Lower leg skin (tissue), 4 donors: ENCODE measurements at regions not wholly inside any gene's neighbourhood (a gene's known extent, or its start where the extent isn't known, plus 50 kb on each side); places are given as distances from the start of the nearest gene placed in this dataset.
"Not testable (repeated sequence)": the region's sequence is repeated elsewhere in the genome, so short reads cannot be mapped to it uniquely, and the experiment has no call there.

Experiments
- DNase-seq, 2 donors: peaks; one replicate each; pipeline ENCODE4 v3.0.0-alpha.2; 2019; ENCODE audit warnings: low spot score in 2 of 2
- H3K4me3 ChIP-seq: fragments of 200-600 bp; sonication (generic); 2 replicates; pipeline ENCODE4 v1.5.1; 2017; ENCODE audit warnings: mild to moderate bottlenecking, low read depth; ENCODE audit not compliant: poor library complexity, severe bottlenecking
- CTCF ChIP-seq, 3 donors: fragments of 450-650 bp; IDR thresholded peaks; one replicate each; pipeline ENCODE4 v1.5.1; 2016; ENCODE audit warnings: antibody characterized with exemption in 3 of 3, mild to moderate bottlenecking in 3 of 3, moderate library complexity in 2 of 3
- POLR2A ChIP-seq, 2 donors: fragments of 450-650 bp; IDR thresholded peaks; one replicate each; pipeline ENCODE4 v1.6.1; 2016 to 2017; ENCODE audit warnings: antibody characterized with exemption in 2 of 2, mild to moderate bottlenecking in 1 of 2, moderate library complexity in 1 of 2
- WGBS, 2 donors: methylation state at CpG; one replicate each; pipeline ENCODE4 v1.1.5; 2018; 5-methylcytosine and 5-hydroxymethylcytosine counted together
- intact Hi-C: fragments of 100-400 bp; cut with DNase I; formaldehyde crosslinking; loops from one replicate; pipeline ENCODE4 v1.15.0; 2023; ENCODE audit warnings: low total_unique reads

DNA sequence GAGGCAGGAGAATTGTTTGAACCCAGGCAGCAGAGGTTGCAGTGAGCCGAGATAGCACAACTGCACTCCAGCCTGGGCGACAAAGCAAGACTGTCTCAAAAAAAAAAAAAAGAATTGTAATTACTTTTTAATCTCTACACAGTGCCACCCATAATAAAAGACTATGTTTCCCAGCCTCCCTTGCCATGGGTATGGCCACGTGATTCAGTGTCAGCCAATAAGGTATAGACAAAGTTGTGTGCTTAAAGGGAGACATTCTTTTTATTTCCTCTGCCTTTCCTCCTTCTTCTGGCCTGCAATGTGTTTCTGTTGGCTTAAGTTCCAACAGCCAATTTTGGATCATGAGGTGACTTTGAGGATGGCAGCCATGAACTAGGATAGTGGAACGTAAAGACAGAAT lies 406.9 kb downstream of the LNPK start:
- intact Hi-C loops, result no loop called here
- 87 to 92% methylated on average over 4 of the region's 4 CpGs for WGBS, 2 donors
- no peak for DNase-seq
- no peak overlapping the region for H3K4me3 ChIP-seq
- TF ChIP-seq CTCF (IDR thresholded peaks at IDR 0.05), result no peak
- no peak for TF ChIP-seq POLR2A (IDR thresholded peaks at IDR 0.05)

GRCh38 chr2:175593686-175594525 lies 408.2 kb downstream of the LNPK start:
- WGBS, 2 donors, result 81 to 85% methylated on average over 28 to 31 of the region's 32 CpGs
- DNase-seq, H3K4me3 ChIP-seq, intact Hi-C loops: not testable (repeated sequence)

DNA sequence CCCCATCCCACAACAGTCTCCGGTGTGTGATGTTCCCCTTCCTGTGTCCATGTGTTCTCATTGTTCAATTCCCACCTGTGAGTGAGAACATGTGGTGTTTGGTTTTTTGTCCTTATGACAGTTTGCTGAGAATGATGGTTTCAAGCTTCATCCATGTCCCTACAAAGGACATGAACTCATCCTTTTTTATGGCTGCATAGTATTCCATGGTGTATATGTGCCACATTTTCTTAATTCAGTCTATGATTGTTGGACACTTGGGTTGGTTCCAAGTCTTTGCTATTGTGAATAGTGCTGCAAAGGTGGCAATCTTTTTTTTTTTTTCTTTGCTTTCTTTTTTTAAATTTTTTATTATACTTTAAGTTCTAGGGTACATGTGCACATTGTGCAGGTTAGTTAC lies 406.7 kb upstream of the ATP5MC3 start:
- intact Hi-C loops, result not testable (repeated sequence)
- 82 to 100% methylated on average over 1 of the region's 1 CpG for WGBS, 2 donors

DNA sequence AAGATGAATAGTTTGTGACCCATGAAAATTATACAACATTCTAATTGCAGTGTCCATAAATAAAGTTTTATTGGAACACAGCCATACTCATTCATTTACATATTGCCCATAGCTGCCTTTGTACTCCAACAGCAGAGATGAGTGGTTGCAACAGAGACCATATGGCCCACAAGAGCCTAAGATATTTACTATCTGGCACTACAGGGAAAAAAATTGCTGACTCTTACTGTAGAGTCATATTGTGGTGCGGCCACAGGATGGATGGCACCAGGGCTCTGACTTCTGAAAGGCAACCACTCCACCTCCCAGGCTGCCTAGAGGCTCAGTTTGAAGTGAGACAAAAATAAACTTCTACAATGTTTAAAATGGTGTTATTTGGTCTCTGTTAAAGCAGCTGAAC lies 404.0 kb upstream of the ATP5MC3 start:
- TF ChIP-seq CTCF (IDR thresholded peaks at IDR 0.05), result no peak
- TF ChIP-seq POLR2A (IDR thresholded peaks at IDR 0.05), result no peak
- WGBS, 2 donors, result 91 to 100% methylated on average over 1 of the region's 1 CpG
- intact Hi-C loops, result no loop called here
- DNase-seq, result no peak
- H3K4me3 ChIP-seq, result no peak overlapping the region

More for the DNA sequence above, 406.7 kb upstream of the ATP5MC3 start:
- H3K4me3 ChIP-seq, DNase-seq: not testable (repeated sequence)

GRCh38 chr2:175580652-175581051 lies 399.1 kb upstream of the ATP5MC3 start:
- DNase-seq, result no peak
- TF ChIP-seq POLR2A (IDR thresholded peaks at IDR 0.05), result no peak
- no peak for TF ChIP-seq CTCF (IDR thresholded peaks at IDR 0.05)
- H3K4me3 ChIP-seq, result no peak overlapping the region
- intact Hi-C loops, result no loop called here
- 62 to 67% methylated on average over 1 of the region's 1 CpG for WGBS, 2 donors

DNA sequence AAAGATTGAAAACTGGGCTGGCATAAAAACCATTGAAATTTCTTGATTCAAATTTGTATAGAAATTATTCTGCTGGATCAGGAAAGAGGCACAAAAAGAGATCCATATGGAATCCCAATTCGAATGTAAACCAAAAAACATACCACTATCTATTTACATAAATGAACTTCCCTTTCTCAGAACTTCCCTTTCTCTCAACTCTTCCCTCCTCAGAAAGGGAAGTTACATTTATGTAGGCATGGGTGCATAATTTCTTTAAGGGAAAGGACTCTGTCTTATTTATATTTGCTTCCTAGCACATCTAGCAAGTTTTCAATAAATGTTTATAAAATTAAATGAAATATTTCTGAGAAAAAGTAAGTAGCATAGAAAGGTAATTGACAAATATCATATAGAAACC lies 398.1 kb upstream of the ATP5MC3 start:
- DNase-seq, result no peak
- WGBS, 2 donors, result 60 to 80% methylated on average over 1 of the region's 1 CpG
- H3K4me3 ChIP-seq, result no peak overlapping the region
- no peak for TF ChIP-seq POLR2A (IDR thresholded peaks at IDR 0.05)
- no peak for TF ChIP-seq CTCF (IDR thresholded peaks at IDR 0.05)
- intact Hi-C loops, result no loop called here
